Tongue (tissue), 1 donor: ENCODE measurements at regions not wholly inside any gene's neighbourhood (a gene's known extent, or its start where the extent isn't known, plus 50 kb on each side); places are given as distances from the start of the nearest gene placed in this dataset. TPM values are rescaled to one million over a fixed set of nuclear protein-coding genes. Genes with fewer than 3 reads are reported as not detected.

ENCODE experiments used
- small RNA-seq: library from RNA; depleted of rRNA; stranded (forward); fragments of <200 nt; gene quantifications from one replicate; pipeline ENCODE3, GENCODE V24; 2014; ENCODE audit warnings: low replicate concordance

Small RNA genes lying in the stretch of these regions (small RNA-seq; reads per million reads assigned to genes)
- gene IGLL3P (not detected), gene MIR6817 (0.24 reads per million, percentile 40 among the genes with 10 or more reads in this experiment)
